ENCODE measurements at regions not wholly inside any gene's neighbourhood (a gene's known extent, or its start where the extent isn't known, plus 50 kb on each side); places are given as distances from the start of the nearest gene placed in this dataset.

DNA sequence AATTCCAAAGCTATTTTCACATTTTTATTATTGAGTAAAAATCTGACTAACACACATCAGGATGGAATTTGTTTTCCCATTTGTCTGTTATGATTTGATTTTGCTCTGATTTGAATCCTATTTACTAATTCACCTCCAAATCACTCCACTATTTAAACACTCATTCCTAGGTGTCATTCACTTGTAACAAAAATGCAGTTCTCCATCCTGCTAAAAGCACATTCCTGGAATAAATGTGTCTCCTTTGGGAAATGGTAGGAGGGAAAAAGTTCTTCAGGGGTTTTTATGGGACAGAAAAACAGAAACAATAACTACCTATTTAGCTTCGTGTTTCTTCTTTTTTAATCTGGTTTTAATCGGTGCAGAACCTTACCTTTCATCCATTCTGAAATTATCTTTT, 494.1 kb upstream of the CITED2 start:
- H3K27ac ChIP-seq, result no peak overlapping the region
- H3K9me3 ChIP-seq, result no peaks in the 10 kb centered on the region
- TF ChIP-seq EP300 (IDR thresholded peaks at IDR 0.05), result no peak
- TF ChIP-seq, protein P1, sequence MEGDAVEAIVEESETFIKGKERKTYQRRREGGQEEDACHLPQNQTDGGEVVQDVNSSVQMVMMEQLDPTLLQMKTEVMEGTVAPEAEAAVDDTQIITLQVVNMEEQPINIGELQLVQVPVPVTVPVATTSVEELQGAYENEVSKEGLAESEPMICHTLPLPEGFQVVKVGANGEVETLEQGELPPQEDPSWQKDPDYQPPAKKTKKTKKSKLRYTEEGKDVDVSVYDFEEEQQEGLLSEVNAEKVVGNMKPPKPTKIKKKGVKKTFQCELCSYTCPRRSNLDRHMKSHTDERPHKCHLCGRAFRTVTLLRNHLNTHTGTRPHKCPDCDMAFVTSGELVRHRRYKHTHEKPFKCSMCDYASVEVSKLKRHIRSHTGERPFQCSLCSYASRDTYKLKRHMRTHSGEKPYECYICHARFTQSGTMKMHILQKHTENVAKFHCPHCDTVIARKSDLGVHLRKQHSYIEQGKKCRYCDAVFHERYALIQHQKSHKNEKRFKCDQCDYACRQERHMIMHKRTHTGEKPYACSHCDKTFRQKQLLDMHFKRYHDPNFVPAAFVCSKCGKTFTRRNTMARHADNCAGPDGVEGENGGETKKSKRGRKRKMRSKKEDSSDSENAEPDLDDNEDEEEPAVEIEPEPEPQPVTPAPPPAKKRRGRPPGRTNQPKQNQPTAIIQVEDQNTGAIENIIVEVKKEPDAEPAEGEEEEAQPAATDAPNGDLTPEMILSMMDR (IDR thresholded peaks at IDR 0.05), result no peak
- TF ChIP-seq POLR2A (IDR thresholded peaks at IDR 0.05), result no peak
- no peak for TF ChIP-seq POLR2AphosphoS5 (IDR thresholded peaks at IDR 0.05)
- ATAC-seq, result no peak
- no peaks in the 10 kb centered on the region for H3K27me3 ChIP-seq
- H3K4me3 ChIP-seq, result no peak overlapping the region
- WGBS, 2 donors (ENCODE audit: low coverage in 1 of 2), result 87 to 92% methylated on average over 2 of the region's 2 CpGs
- no peaks in the 10 kb centered on the region for H3K36me3 ChIP-seq
- peaks cover 0 to 15% (median 0%) of the 10 kb centered on the region in 3 donors for H3K4me1 ChIP-seq

DNA sequence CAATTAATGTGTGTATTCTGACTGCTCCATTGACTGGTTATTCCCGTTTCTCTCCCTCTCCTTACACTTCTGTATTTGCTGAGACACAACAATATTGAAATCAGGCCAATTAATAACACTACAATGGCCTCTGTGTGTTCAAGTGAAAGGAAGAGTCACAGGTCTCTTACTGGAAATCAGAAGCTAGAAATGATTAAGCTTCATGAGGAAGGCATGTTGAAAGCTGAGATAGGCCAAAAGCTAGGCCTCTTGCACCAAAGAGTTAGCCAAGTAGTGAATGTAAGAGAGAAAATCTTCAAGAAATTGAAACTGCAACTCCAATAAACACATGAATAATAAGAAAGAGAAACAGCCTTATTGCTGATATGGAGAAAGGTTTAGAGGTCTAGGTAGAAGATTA, 489.5 kb upstream of the CITED2 start:
- no peaks in the 10 kb centered on the region for H3K9me3 ChIP-seq
- no peak overlapping the region for H3K27ac ChIP-seq
- no peak overlapping the region for H3K4me3 ChIP-seq
- H3K4me1 ChIP-seq, result no peaks in the 10 kb centered on the region
- ATAC-seq, result no peak
- no peaks in the 10 kb centered on the region for H3K27me3 ChIP-seq
- WGBS, 2 donors (ENCODE audit: low coverage in 1 of 2), result 80 to 83% methylated on average over 1 of the region's 1 CpG
- TF ChIP-seq, protein P1 (IDR thresholded peaks at IDR 0.05), result no peak
- no peak for TF ChIP-seq POLR2AphosphoS5 (IDR thresholded peaks at IDR 0.05)
- TF ChIP-seq POLR2A (IDR thresholded peaks at IDR 0.05), result no peak
- TF ChIP-seq EP300 (IDR thresholded peaks at IDR 0.05), result no peak
- H3K36me3 ChIP-seq, result no peaks in the 10 kb centered on the region

DNA sequence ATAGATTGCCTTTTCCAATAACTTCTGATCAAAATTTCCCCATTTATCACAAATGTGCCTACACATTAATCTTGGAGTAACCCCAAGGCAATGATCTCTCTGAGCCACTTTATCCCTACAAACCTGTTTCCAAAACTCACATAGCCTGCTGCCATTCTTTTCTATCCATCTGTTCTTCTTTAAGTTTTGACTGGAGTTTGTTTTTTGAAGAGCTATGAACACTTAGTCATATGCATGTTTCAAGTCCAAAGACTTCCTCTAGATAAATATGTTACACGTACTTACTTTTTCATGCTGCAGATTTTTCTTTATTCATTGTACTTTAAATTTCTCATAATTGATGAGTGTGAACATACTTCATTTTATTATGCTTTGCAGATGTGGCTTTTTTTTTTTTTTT, 488.9 kb upstream of the CITED2 start:
- TF ChIP-seq EP300 (IDR thresholded peaks at IDR 0.05), result no peak
- no peak for TF ChIP-seq POLR2AphosphoS5 (IDR thresholded peaks at IDR 0.05)
- TF ChIP-seq, protein P1 (IDR thresholded peaks at IDR 0.05), result no peak
- no peak for TF ChIP-seq POLR2A (IDR thresholded peaks at IDR 0.05)
- Histone ChIP-seq H3K4me3 (no peak overlapping the region), H3K36me3 (no peaks in the 10 kb centered on the region), H3K4me1 (no peaks in the 10 kb centered on the region), H3K9me3 (no peaks in the 10 kb centered on the region), H3K27me3 (no peaks in the 10 kb centered on the region), H3K27ac (no peak overlapping the region)
- 40 to 56% methylated on average over 1 of the region's 1 CpG for WGBS, 2 donors (ENCODE audit: low coverage in 1 of 2)
- ATAC-seq, result no peak

GRCh38 chr6:139862311-139862710, 487.9 kb upstream of the CITED2 start:
- Histone ChIP-seq H3K9me3 (no peaks in the 10 kb centered on the region), H3K36me3 (no peaks in the 10 kb centered on the region), H3K4me3 (no peak overlapping the region), H3K4me1 (no peaks in the 10 kb centered on the region), H3K27ac (no peak overlapping the region), H3K27me3 (no peaks in the 10 kb centered on the region)
- ATAC-seq, result no peak
- WGBS, 2 donors (ENCODE audit: low coverage in 1 of 2), result 69 to 84% methylated on average over 2 of the region's 2 CpGs
- TF ChIP-seq, protein P1 (IDR thresholded peaks at IDR 0.05), result no peak

DNA sequence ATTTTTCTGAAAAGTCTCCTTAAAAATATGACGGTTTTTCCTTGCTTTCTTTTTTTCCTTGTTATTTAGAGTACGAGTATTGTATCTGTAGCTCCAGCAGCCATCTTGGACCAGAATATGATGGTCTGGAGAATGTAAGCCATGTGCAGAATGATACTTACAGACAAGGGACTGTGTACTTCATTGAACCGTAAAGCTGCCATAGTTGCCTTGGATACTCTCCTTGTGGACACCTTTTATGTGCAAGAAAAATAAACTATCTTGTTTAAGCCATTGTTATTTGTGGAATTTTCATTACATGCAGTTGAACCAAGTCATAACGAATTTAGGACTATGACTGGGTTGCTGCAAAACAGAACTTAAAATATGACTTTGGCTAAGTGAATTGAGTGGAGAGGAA, 485.8 kb upstream of the CITED2 start:
- H3K27me3 ChIP-seq, result no peaks in the 10 kb centered on the region
- H3K9me3 ChIP-seq, result no peaks in the 10 kb centered on the region
- no peaks in the 10 kb centered on the region for H3K36me3 ChIP-seq
- no peak overlapping the region for H3K4me3 ChIP-seq
- TF ChIP-seq EP300 (IDR thresholded peaks at IDR 0.05) (no peak), POLR2AphosphoS5 (IDR thresholded peaks at IDR 0.05) (no peak), POLR2A (IDR thresholded peaks at IDR 0.05) (no peak)
- TF ChIP-seq, protein P1 (IDR thresholded peaks at IDR 0.05), result no peak
- no peak overlapping the region for H3K27ac ChIP-seq
- peaks cover 0 to 16% (median 5%) of the 10 kb centered on the region in 3 donors for H3K4me1 ChIP-seq
- ATAC-seq, result no peak
- 77 to 86% methylated on average over 4 of the region's 4 CpGs for WGBS, 2 donors (ENCODE audit: low coverage in 1 of 2)
